ENCODE measurements at regions not wholly inside any gene's neighbourhood (a gene's known extent, or its start where the extent isn't known, plus 50 kb on each side); places are given as distances from the start of the nearest gene placed in this dataset.

DNA sequence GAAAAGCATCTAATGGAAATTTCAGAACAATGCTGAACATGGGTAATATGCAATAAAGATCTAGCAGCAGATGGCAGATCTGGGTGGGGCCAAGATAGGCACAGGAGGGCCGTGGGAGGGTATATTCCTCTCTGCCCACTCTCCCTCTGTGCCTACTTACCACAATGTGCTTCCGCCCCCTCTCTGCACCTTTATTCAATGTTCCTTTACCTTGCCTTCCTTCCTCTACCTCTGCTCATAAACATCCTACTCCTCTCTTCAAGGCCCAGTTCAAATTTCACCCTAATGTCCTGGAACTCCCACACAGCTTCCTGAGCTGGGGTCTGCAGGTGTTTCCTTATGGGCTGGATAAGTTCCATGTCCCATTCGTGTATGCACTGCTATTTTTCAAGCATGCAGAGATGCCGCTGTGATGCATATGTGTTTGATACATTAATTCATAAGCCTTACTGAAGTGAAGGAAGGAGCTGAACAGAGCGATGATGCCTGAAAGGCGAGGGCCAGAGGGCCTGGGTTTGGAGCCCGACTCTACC, 65.6 kb upstream of the EDEM3 start:
- TF ChIP-seq BACH2 (CRISPR knock-in tag; IDR thresholded peaks at IDR 0.05; ENCODE audit: borderline replicate concordance) (no peak), ARNTL (CRISPR knock-in tag; IDR thresholded peaks at IDR 0.05; ENCODE audit: borderline replicate concordance, low read depth) (no peak), ZNF70 (CRISPR knock-in tag; IDR thresholded peaks at IDR 0.05) (no peak), ZNF8 (CRISPR knock-in tag; IDR thresholded peaks at IDR 0.05) (no peak), TOX (CRISPR knock-in tag; IDR thresholded peaks at IDR 0.05; ENCODE audit: borderline replicate concordance) (no peak), ZFP3 (CRISPR knock-in tag; IDR thresholded peaks at IDR 0.05) (no peak), ZC3H10 (CRISPR knock-in tag; IDR thresholded peaks at IDR 0.05) (no peak), SNAI2 (CRISPR knock-in tag; IDR thresholded peaks at IDR 0.05) (no peak), ZNF565 (CRISPR knock-in tag; conservative IDR thresholded peaks at IDR 0.05; ENCODE audit: low read depth) (no peak), TCF4 (CRISPR knock-in tag; IDR thresholded peaks at IDR 0.05; ENCODE audit: borderline replicate concordance) (no peak), GLIS3 (CRISPR knock-in tag; IDR thresholded peaks at IDR 0.05) (no peak), OSR1 (CRISPR knock-in tag; IDR thresholded peaks at IDR 0.05) (no peak)
- TF ChIP-seq, protein P1, sequence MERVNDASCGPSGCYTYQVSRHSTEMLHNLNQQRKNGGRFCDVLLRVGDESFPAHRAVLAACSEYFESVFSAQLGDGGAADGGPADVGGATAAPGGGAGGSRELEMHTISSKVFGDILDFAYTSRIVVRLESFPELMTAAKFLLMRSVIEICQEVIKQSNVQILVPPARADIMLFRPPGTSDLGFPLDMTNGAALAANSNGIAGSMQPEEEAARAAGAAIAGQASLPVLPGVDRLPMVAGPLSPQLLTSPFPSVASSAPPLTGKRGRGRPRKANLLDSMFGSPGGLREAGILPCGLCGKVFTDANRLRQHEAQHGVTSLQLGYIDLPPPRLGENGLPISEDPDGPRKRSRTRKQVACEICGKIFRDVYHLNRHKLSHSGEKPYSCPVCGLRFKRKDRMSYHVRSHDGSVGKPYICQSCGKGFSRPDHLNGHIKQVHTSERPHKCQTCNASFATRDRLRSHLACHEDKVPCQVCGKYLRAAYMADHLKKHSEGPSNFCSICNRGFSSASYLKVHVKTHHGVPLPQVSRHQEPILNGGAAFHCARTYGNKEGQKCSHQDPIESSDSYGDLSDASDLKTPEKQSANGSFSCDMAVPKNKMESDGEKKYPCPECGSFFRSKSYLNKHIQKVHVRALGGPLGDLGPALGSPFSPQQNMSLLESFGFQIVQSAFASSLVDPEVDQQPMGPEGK (CRISPR knock-in tag; IDR thresholded peaks at IDR 0.05; ENCODE audit: borderline replicate concordance), result no peak
- TF ChIP-seq, protein P2, sequence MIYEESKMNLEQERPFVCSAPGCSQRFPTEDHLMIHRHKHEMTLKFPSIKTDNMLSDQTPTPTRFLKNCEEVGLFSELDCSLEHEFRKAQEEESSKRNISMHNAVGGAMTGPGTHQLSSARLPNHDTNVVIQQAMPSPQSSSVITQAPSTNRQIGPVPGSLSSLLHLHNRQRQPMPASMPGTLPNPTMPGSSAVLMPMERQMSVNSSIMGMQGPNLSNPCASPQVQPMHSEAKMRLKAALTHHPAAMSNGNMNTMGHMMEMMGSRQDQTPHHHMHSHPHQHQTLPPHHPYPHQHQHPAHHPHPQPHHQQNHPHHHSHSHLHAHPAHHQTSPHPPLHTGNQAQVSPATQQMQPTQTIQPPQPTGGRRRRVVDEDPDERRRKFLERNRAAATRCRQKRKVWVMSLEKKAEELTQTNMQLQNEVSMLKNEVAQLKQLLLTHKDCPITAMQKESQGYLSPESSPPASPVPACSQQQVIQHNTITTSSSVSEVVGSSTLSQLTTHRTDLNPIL (CRISPR knock-in tag; IDR thresholded peaks at IDR 0.05; ENCODE audit: low read depth), result no peak

Data from SK-N-SH treated with all-trans-retinoic acid at 6 μM for 48 hours (cell line).